HG03064 (cell line): ENCODE measurements at regions not wholly inside any gene's neighbourhood (a gene's known extent, or its start where the extent isn't known, plus 50 kb on each side); places are given as distances from the start of the nearest gene placed in this dataset.
"Not testable (repeated sequence)": the region's sequence is repeated elsewhere in the genome, so short reads cannot be mapped to it uniquely, and the experiment has no call there.

ENCODE experiments used
- ATAC-seq: cut with Tn5 transposase; IDR thresholded peaks from one replicate; pipeline ENCODE4 v1.9.1; 2021; ENCODE audit warnings: low read depth; ENCODE audit not compliant: unreplicated experiment

GRCh38 chr12:89162589-89163261 is 189.6 kb downstream of the DUSP6 start:
- ATAC-seq: no peak

- ATAC-seq: no peak
Measured at GRCh38 chr12:89161557-89161956, 190.7 kb downstream of the DUSP6 start.

- ATAC-seq: no peak
Measured at GRCh38 chr12:89160716-89161123, 191.6 kb downstream of the DUSP6 start.

GRCh38 chr12:89157413-89157812 is 194.9 kb downstream of the DUSP6 start:
- no peak for ATAC-seq

- ATAC-seq: no peak
Measured at GRCh38 chr12:89156862-89157262, 195.4 kb downstream of the DUSP6 start.

- ATAC-seq: no peak
Measured at GRCh38 chr12:89156340-89156739, 196.0 kb downstream of the DUSP6 start.

GRCh38 chr12:89155826-89156225 is 196.5 kb downstream of the DUSP6 start:
- no peak for ATAC-seq

GRCh38 chr12:89154743-89155499 is 197.4 kb downstream of the DUSP6 start:
- no peak for ATAC-seq

GRCh38 chr12:89153341-89153740 is 199.0 kb downstream of the DUSP6 start:
- no peak for ATAC-seq

- no peak for ATAC-seq
Measured at GRCh38 chr12:89151536-89151935, 200.8 kb downstream of the DUSP6 start.

- ATAC-seq: not testable (repeated sequence)
Measured at GRCh38 chr12:89150789-89151188, 201.5 kb downstream of the DUSP6 start.

- ATAC-seq: no peak
Measured at GRCh38 chr12:89140602-89141238, 211.6 kb downstream of the DUSP6 start.

- no peak for ATAC-seq
Measured at GRCh38 chr12:89140141-89140540, 212.2 kb downstream of the DUSP6 start.

GRCh38 chr12:89139390-89139789 is 212.9 kb downstream of the DUSP6 start:
- ATAC-seq: no peak

- no peak for ATAC-seq
Measured at GRCh38 chr12:89138048-89138852, 214.1 kb downstream of the DUSP6 start.

- no peak for ATAC-seq
Measured at GRCh38 chr12:89135976-89136634, 216.2 kb downstream of the DUSP6 start.

GRCh38 chr12:89134213-89134770 is 218.0 kb downstream of the DUSP6 start:
- no peak for ATAC-seq

GRCh38 chr12:89129167-89129870 is 223.0 kb downstream of the DUSP6 start:
- ATAC-seq: no peak

GRCh38 chr12:89126712-89127111 is 225.6 kb downstream of the DUSP6 start:
- ATAC-seq: no peak
